Cardiac septum (tissue), 1 donor: ENCODE measurements at regions not wholly inside any gene's neighbourhood (a gene's known extent, or its start where the extent isn't known, plus 50 kb on each side); places are given as distances from the start of the nearest gene placed in this dataset.
"Not testable (repeated sequence)": the region's sequence is repeated elsewhere in the genome, so short reads cannot be mapped to it uniquely, and the experiment has no call there.

Source experiments
- DNase-seq: peaks from one replicate; pipeline ENCODE4 v3.0.0-alpha.2; 2020; ENCODE audit warnings: low spot score
- intact Hi-C: fragments of 100-400 bp; cut with DNase I; formaldehyde crosslinking; loops from one replicate; pipeline ENCODE4 v1.14.0; 2022
- donor health status: DM: no; HTN: no; CAD: no.

- no peak for DNase-seq
- intact Hi-C loops: no loop called here
Measured at GRCh38 chr10:25076506-25077177, 60.2 kb downstream of the THNSL1 start.

GRCh38 chr10:25078658-25079431 is 62.4 kb downstream of the THNSL1 start:
- intact Hi-C loops: no loop called here
- DNase-seq: no peak

- DNase-seq: peak; percentile 89
- intact Hi-C loops: loop anchor here (2.0 to 10.0 kb wide), 3 partner anchors 54 to 436 kb away; partner anchors contain the start of gene ARHGAP21
Measured at GRCh38 chr10:25080880-25081581, 64.6 kb downstream of the THNSL1 start.

DNA sequence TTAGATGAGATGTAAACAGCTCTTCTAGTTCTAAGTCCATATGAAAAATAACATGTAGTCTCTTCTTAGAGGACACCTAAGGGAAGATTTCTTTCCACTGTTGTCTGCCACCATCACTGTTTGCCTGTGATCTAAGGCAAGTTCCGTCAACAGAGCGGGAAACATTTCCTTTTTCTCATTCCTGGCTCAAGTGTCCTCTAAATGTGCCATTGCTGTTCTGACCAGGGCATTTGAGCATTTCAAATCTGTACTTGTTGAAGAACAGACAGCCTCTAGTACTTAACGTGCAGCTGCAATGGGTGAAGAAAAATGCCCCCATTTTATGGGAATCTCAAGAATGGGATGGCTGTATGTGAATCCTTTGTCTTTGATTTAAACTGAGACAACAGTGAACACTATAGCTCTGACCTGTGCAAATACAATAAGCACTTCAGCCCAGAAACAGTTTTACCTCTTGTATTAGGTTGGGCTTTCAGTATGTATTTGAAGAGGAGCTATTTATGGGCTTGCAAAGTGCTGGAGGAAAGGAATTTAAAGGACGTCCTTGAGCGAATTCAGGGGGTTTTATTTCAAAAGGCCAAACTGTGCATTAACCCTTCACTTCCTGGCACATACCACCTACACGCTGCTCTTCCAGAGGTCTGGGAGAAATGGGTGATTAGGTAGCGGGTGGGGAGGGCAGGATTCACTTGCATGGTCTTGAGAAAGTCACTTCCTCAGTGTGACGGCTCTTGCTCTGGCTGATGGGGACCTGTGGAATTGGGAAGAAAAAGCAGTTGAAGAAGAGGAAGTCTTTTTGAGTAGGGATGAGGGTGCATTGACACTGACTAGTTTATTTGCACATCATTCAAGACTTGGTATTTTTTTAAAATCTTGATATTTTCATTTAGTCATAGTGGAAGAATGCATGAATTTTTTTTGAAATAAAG is 66.1 kb downstream of the THNSL1 start:
- intact Hi-C loops: loop anchor here (5.0 to 10.0 kb wide), 2 partner anchors 360 to 438 kb away; partner anchors contain the start of gene ARHGAP21
- no peak for DNase-seq

DNA sequence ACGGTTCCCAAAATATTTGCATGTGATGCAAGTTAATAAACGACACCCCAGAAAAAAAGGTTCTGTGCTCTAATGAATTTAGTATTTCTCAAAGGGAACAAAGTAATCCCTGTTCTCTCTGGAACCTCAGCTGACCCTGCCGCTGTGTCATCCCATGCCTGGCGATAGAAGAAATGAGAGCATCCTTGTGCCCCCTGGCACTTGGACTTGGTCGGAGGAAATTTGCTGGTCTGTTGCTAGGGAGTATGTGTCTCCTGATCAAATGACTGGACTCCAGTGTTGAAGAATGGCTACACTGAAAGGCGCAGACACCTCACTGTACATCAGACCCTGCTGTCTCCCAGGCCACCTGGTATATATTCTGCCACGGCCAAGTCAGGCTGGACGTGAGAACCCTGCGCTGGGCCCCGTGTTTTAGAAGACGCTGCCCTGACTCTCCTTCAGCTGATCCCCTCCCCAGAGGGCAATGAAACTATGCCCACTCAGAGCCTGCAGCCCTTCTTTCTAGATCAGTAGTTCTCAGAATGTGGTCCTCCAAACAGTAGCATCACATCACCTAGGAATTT is 67.2 kb downstream of the THNSL1 start:
- no peak for DNase-seq
- intact Hi-C loops: loop anchor here (5.0 to 10.0 kb wide), 2 partner anchors 361 to 439 kb away; partner anchors contain the start of gene ARHGAP21

DNA sequence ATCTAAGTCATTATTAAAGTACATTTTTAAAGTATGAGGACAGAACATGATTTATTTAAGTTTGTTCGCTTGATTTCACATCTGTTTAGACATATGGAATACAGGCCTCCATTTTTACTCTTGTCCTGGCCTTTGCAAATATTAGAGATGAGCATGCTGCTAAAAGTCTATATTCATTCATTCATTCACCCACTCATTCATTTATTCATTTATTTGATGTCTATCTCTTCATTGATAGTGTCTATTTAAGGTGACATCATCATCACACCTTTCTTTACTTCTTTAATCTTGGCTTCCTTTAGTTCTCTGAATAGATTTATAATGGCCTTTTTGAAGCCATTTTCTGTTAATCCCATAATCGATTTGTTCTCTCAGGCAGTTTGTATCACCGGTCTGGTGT is 68.0 kb downstream of the THNSL1 start:
- DNase-seq: no peak
- intact Hi-C loops: loop anchor here (5.0 to 10.0 kb wide), 2 partner anchors 362 to 440 kb away; partner anchors contain the start of gene ARHGAP21

DNA sequence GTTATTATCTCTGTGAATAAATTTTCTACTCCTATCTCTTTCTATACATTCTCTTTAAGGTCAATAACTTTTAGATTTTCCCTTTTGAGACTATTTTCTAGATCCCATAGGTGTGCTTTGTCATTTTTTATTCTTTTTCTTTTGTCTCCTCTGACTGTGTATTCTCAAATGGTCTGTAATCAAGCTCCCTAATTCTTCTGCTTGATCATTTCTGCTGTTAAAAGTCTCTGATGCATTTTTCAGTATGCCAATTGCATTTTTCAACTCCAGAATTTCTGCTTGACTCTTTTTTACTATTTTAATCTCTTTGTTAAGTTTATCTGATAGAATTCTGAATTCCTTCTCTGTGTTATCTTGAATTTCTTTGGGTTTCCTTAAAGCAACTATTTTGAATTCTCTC is 78.2 kb downstream of the THNSL1 start:
- no peak for DNase-seq
- intact Hi-C loops: no loop called here

GRCh38 chr10:25097669-25098411 is 77.0 kb upstream of the GPR158 start:
- intact Hi-C loops: no loop called here
- no peak for DNase-seq

DNA sequence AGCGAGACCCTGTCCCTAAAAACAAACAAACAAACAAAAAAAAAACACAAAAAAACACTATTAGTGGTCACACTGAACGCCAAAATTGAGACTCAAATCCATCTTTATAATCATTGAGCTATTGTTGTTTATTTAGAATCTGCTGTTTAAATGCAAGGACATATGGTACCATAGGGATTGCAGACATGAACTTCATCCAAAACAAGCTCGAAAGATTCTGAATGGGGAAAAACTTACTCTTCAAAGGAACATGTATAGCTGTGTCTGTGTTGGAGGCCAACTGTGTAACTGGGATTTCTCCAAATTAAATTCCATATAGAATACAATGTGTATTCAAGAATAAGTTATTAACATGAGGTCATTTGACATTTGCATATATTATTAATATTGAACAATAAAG is 74.7 kb upstream of the GPR158 start:
- no peak for DNase-seq
- intact Hi-C loops: no loop called here

DNA sequence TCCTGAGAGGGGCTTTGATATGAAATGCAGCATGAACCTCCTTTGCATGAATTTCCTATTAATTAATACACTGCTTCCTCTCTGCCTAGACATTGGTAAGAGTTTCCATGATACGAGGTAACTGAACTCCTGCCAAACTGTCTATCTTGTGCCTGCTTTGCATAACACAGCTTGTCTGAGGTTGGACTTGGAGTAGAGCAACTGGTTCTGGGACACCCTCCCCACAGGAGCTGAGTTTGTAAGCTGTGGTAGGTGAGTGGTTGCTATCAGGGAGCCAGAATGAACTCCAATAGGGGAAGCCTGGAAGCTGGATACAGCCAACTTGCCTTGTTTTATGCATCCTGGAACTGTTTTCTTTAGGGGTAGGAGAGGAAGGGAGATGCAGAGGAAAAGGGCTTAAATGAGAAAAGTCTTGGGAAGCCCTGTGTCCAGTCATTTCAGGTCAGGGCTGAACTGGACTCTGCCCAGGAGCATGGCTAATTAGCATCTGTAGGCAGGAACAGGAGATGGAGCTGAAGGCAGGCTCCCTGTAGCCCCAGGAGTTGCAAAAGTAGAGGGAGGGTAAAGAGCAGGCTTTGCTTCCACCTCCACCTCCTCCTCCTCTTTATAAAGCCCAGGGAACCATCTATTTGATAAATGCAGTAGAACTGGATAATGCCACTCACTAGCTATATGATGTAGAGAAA is 73.2 kb upstream of the GPR158 start:
- intact Hi-C loops: no loop called here
- no peak for DNase-seq

DNA sequence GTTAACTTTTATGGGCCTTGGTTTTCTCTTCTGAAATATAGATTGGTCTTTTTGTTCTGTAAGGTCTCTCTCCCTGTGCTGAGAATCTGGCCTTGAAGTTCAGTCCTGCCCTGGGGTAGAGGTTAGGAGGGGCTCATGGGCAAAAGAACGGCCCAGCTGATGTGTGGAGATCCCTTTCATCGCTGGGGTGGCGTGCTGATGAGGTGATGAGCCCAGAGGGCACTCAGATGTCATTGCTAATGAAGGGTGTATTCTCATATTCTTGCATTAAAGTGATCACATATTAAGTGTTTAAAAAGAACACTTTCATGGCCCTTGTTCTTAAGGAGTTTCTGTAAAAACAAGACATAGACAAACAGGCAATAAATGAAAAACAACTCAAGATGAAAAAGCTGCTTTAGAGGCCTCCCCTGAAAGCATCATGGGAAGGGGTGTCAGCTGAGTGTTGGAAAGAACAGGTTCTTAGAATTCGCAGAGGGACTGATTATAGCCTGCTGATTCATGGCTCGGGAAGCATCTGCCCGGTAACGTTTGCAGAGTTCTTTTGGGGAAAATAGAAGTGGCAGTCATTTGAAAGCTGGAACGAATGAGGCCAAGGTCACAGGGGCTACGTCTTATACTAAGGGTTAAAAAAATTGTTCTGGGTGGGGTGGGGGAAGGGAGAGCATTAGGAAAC is 72.5 kb upstream of the GPR158 start:
- intact Hi-C loops: no loop called here
- DNase-seq: no peak

DNA sequence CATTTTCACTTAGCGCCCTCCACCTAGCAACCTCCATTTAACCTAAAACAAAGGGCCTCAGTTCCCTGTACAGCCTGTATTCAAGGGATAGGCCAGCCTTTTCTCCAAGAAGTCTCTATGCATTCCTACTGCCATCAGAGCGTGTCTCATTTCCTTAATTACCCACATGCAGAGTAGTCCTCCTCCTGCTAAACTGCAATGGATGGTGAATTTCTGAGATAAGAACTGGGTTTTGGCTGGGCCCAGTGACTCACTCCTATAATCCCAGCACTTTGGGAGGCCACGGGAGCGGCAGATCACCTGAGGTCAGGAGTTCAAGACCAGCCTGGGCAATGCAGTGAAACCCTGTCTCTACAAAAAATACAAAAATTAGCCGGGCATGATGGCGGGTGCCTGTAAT is 71.1 kb upstream of the GPR158 start:
- DNase-seq: no peak
- intact Hi-C loops: no loop called here

DNA sequence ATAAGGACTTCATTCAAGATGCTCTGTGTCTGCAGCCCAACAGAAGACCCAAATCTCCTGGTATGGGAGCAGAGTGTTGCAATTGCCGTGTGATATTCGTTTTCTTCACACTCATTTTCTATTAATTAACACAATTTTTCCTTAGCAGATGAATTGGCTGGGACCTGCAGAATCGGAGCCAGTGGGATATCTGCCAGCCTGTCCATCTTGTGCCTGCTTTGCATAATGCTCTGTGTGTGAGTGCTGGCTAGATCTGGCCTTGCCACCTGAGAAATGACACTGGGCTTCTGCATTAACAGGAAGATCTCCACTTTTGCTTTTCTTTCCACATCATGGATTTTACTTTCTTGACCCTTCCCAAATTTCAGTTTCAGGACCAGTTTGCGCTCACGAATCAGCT is 70.4 kb upstream of the GPR158 start:
- no peak for DNase-seq
- intact Hi-C loops: no loop called here

DNA sequence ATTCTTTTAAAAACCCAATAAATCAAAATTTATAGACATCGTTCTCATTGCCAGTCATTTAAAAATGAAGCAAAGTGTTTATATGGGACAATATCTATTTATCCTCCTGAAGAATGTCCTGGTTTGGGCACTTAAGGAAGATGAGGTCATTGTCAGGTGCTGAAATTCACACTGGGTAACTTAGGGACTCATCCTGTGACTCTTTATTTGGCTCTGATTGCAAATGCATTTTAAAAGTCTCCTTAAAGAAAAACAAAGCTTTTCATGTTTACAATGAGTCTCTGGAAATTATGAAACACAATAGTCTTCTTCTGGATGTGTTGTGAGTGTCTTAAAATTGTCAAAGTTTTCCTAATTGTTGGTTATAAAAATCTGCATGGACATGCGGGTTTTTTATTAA is 69.5 kb upstream of the GPR158 start:
- no peak for DNase-seq
- intact Hi-C loops: no loop called here

GRCh38 chr10:25105743-25106260 is 69.0 kb upstream of the GPR158 start:
- no peak for DNase-seq
- intact Hi-C loops: no loop called here

DNA sequence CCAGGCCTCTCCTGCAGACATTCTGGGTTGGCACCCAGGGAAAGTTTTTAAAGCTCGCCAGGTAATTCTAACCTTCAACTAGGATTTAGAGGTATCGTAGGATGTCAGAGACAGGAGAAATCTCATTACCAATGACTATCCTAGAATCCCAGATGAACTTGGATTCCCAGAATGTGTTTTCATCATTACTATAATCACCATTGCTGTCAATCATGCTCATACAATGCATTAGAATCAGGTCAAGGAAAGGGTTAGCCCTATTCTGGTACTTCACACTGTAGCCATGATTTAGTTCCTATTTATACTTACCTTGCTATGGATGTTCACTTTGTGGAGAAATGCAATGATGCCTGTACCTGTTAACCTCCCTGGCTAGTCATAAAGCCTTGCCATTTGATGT is 67.0 kb upstream of the GPR158 start:
- DNase-seq: no peak
- intact Hi-C loops: no loop called here

GRCh38 chr10:25109896-25110295 is 64.9 kb upstream of the GPR158 start:
- DNase-seq, intact Hi-C loops: not testable (repeated sequence)
